K562 (cell line): ENCODE measurements at regions not wholly inside any gene's neighbourhood (a gene's known extent, or its start where the extent isn't known, plus 50 kb on each side); places are given as distances from the start of the nearest gene placed in this dataset.

Experiments
- ATAC-seq: fragments of 200-7000 bp; cut with Tn5 transposase; 3 replicates; pipeline ENCODE4 v1.9.1; 2020; ENCODE audit warnings: moderate library complexity
- BruUV-seq: library from RNA; stranded (reverse); fragments of 400-500 nt; replicated peaks from 2 replicates; lab custom pipeline; 2021; lab: Mats Ljungman, UMichigan
- CTCF ChIA-PET: fragments of 300-600 bp; formaldehyde crosslinking; extraction: SDS; loops from one replicate; lab custom pipeline; 2021; ENCODE audit warnings: low intra/inter-chr PET ratio; lab: Yijun Ruan, JAX
- POLR2A ChIA-PET: fragments of 300-600, 350-650 bp; sonication (Branson Sonifier 250); formaldehyde crosslinking; extraction: SDS; loops from one replicate; lab custom pipeline; 2021; ENCODE audit warnings: antibody characterized with exemption, inconsistent platforms; lab: Yijun Ruan, JAX
- DNase-seq, 4 experiments: peaks; one replicate each; pipeline versions ENCODE4 v3.0.0 to v3.0.0-alpha.2; 2011 to 2018; ENCODE audit warnings: low spot score in 3 of 4, mixed read lengths in 3 of 4; ENCODE audit errors: extremely low read depth in 1 of 4
- FAIRE-seq: peaks from 2 replicates; lab custom pipeline; 2011; peaks lifted over from hg19 to GRCh38; lab: Jason Lieb, UNC
- H2AFZ ChIP-seq: 2 replicates; pipeline ENCODE4 v1.6.0; 2011; ENCODE audit warnings: low read depth, low read length, control low read depth, inconsistent platforms
- H3K27ac ChIP-seq: fragments of 200-600 bp; 3 replicates; pipeline ENCODE4 v1.8.0; 2011; ENCODE audit warnings: low read depth, mild to moderate bottlenecking, control low read depth, inconsistent platforms, low read length, moderate library complexity, mixed read lengths; ENCODE audit errors: extremely low read depth
- H3K27me3 ChIP-seq, 2 experiments: fragments of 300-600 bp in 1 of 2; 2 replicates in 1 of 2; 3 replicates in 1 of 2; pipeline versions ENCODE4 v1.6.0 to v1.8.0; 2011; ENCODE audit warnings: inconsistent platforms in 2 of 2, low read length in 2 of 2, mild to moderate bottlenecking in 1 of 2, mixed read lengths in 1 of 2, moderate library complexity in 1 of 2; ENCODE audit not compliant: control insufficient read depth in 2 of 2, insufficient read depth in 2 of 2
- H3K36me3 ChIP-seq: fragments of 300-600 bp; 3 replicates; pipeline ENCODE4 v1.8.0; 2011; ENCODE audit warnings: mild to moderate bottlenecking, low read length, inconsistent platforms; ENCODE audit not compliant: control insufficient read depth, insufficient read depth
- H3K4me1 ChIP-seq, 2 experiments: fragments of 200-600 bp in 1 of 2; replicated peaks in 1 of 2; 2 replicates in 1 of 2; 3 replicates in 1 of 2; pipeline versions ENCODE4 v1.5.1 to v1.8.0; 2011; ENCODE audit warnings: inconsistent platforms in 2 of 2, low read length in 2 of 2, mild to moderate bottlenecking in 1 of 2, mixed read lengths in 1 of 2, moderate library complexity in 1 of 2; ENCODE audit not compliant: control insufficient read depth in 2 of 2, insufficient read depth in 2 of 2
- H3K4me2 ChIP-seq: 2 replicates; pipeline ENCODE4 v1.6.1; 2011; ENCODE audit warnings: low read length, control low read depth, inconsistent platforms, mixed read lengths; ENCODE audit not compliant: insufficient read depth
- H3K4me3 ChIP-seq: fragments of 200-600 bp; sonication (generic), shearing (Covaris generic); 2 replicates; pipeline ENCODE4 v1.5.1; 2016; ENCODE audit warnings: control low read depth, inconsistent platforms
- H3K79me2 ChIP-seq: fragments of 200-600 bp; 3 replicates; pipeline ENCODE4 v1.8.0; 2011; ENCODE audit warnings: low read length, inconsistent platforms; ENCODE audit not compliant: control insufficient read depth, insufficient read depth
- H3K9ac ChIP-seq, 2 experiments: 2 replicates each; pipeline versions ENCODE4 v1.6.0 to v1.6.1; 2011; ENCODE audit warnings: low read depth in 2 of 2, low read length in 2 of 2, control low read depth in 1 of 2, inconsistent platforms in 1 of 2, mild to moderate bottlenecking in 1 of 2, mixed read lengths in 1 of 2; ENCODE audit not compliant: insufficient read depth in 1 of 2
- H3K9me1 ChIP-seq: one replicate; pipeline ENCODE4 v1.6.0; 2011; ENCODE audit warnings: inconsistent platforms, mild to moderate bottlenecking, low read length, moderate library complexity; ENCODE audit not compliant: control insufficient read depth, insufficient read depth
- H3K9me3 ChIP-seq: replicated peaks from 2 replicates; pipeline ENCODE4 v1.5.1; 2011; ENCODE audit warnings: low read depth, low read length, inconsistent platforms; ENCODE audit not compliant: control insufficient read depth, insufficient read depth
- H4K20me1 ChIP-seq: replicated peaks from 2 replicates; pipeline ENCODE4 v1.6.1; 2011; ENCODE audit warnings: low read length, inconsistent platforms, mixed read lengths; ENCODE audit not compliant: control insufficient read depth, insufficient read depth
- CSDE1 ChIP-seq, 2 experiments: fragments of 450-650 bp; IDR thresholded peaks; 2 replicates each; pipeline ENCODE4 v1.6.1; 2016; ENCODE audit warnings: mild to moderate bottlenecking in 1 of 2
- HINFP ChIP-seq: fragments of 450-650 bp; conservative IDR thresholded peaks from 2 replicates; pipeline ENCODE4 v1.6.1; 2016; ENCODE audit warnings: missing genetic modification characterization, low read depth, mild to moderate bottlenecking, control low read depth, missing compliant biosample characterization
- HLTF ChIP-seq: fragments of 450-650 bp; IDR thresholded peaks from 2 replicates; pipeline ENCODE4 v1.6.1; 2016
- KLF6 ChIP-seq: fragments of 250-450 bp; sonication (Bioruptor Pico); IDR thresholded peaks from 2 replicates; pipeline ENCODE4 v1.4.0; 2020; ENCODE audit warnings: mild to moderate bottlenecking, moderate library complexity, borderline replicate concordance
- SIN3A ChIP-seq, 2 experiments: fragments of 150-350 bp in 1 of 2; IDR thresholded peaks; 2 replicates each; pipeline ENCODE4 v1.6.1; 2011 to 2016; ENCODE audit warnings: borderline replicate concordance in 2 of 2, low read depth in 2 of 2, low read length in 2 of 2, mild to moderate bottlenecking in 2 of 2, moderate library complexity in 2 of 2; ENCODE audit not compliant: control insufficient read depth in 1 of 2
- ZNF282 ChIP-seq: sonication (generic); formaldehyde crosslinking; IDR thresholded peaks from 2 replicates; pipeline ENCODE4 v1.8.1; 2023; ENCODE audit warnings: missing genetic modification reagents
- ZNF311 ChIP-seq: fragments of 250-450 bp; sonication (Bioruptor Pico); IDR thresholded peaks from 2 replicates; pipeline ENCODE4 v1.4.0; 2020; ENCODE audit warnings: mild to moderate bottlenecking, moderate library complexity
- in situ Hi-C: fragments of 300-500 bp; cut with MboI; formaldehyde crosslinking; loops from 4 replicates; pipeline ENCODE4 v1.15.0; 2018; ENCODE audit warnings: inconsistent platforms, mixed read lengths
- intact Hi-C: fragments of 100-400 bp; cut with micrococcal nuclease; formaldehyde crosslinking; loops from 2 replicates; pipeline ENCODE4 v1.14.2; 2022

DNA sequence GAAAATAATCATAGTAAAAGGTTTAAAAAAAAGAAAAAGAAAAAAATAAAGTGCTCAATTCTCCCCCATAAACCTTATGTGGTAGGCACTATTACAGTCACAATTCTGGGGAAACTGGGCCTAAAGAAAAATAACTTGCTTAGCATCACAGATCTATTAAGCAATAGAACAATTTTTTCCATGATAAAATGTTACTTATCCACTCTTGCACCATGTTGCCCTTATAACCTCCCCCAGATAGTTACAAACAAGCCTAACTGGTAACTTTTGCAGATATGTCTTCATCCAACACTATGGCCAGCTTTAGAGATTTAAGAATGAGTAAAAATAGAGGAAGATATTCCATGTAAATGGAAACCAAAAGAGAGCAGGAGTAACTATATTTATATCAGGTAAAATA is 164.8 kb downstream of the DUSP6 start:
- FAIRE-seq: no peak
- Histone ChIP-seq H2AFZ (no peak overlapping the region), H3K9me1 (no peaks in the 10 kb centered on the region), H3K4me1 (no peaks in the 10 kb centered on the region; a peak in 1 of 5 replicates), H3K9ac (no peak overlapping the region), H3K79me2 (no peaks in the 10 kb centered on the region), H3K27me3 (no peaks in the 10 kb centered on the region)
- CTCF ChIA-PET: no interaction called here
- intact Hi-C loops: no loop called here
- BruUV-seq: no TSS peak
- ATAC-seq: no peak
- in situ Hi-C loops: no loop called here
- DNase-seq: no peak
- no peak for TF ChIP-seq ZNF311 (CRISPR knock-in tag)
- TF ChIP-seq KLF6: no peak
- no peak for TF ChIP-seq HLTF
- no peak for TF ChIP-seq SIN3A (IDR thresholded peaks at IDR 0.05; ENCODE audit: borderline replicate concordance in 2 of 2, control insufficient read depth in 1 of 2, low read depth in 2 of 2, low read length in 2 of 2)
- TF ChIP-seq CSDE1 (IDR thresholded peaks at IDR 0.05): no peak
- TF ChIP-seq ZNF282 (CRISPR knock-in tag): no peak
- no peak for TF ChIP-seq HINFP (tag)
- TF ChIP-seq, all 486 proteins: peak for 0
- no peak overlapping the region for H3K27ac ChIP-seq
- no peaks in the 10 kb centered on the region for H4K20me1 ChIP-seq
- H3K4me2 ChIP-seq: no peak overlapping the region
- H3K4me3 ChIP-seq: no peak overlapping the region
- no peaks in the 10 kb centered on the region for H3K36me3 ChIP-seq
- H3K9me3 ChIP-seq: 0 out of 2 replicates have a peak, but pooled peaks cover 2% of the 10 kb centered on the region
- POLR2A ChIA-PET: no interaction called here
